ENCODE measurements at regions not wholly inside any gene's neighbourhood (a gene's known extent, or its start where the extent isn't known, plus 50 kb on each side); places are given as distances from the start of the nearest gene placed in this dataset.

GRCh38 chr6:128572294-128572693, 51.9 kb upstream of the PTPRK start:
- 0% methylated on average over 1 of the region's 1 CpG for WGBS (ENCODE audit: insufficient coverage, low coverage, missing lambda C conversion rate)

More at GRCh38 chr6:128572294-128572693, 51.9 kb upstream of the PTPRK start:
- H3K79me2 ChIP-seq (ENCODE audit: control insufficient read depth, insufficient read depth, low read length): no peaks in the 10 kb centered on the region
- no peak overlapping the region for H3K9ac ChIP-seq (ENCODE audit: insufficient read depth in 1 of 2, low read depth in 2 of 2, low read length in 2 of 2)
- no peak overlapping the region for H3K4me3 ChIP-seq
- in situ Hi-C loops (cut with MboI) (no loop called here), intact Hi-C loops (cut with micrococcal nuclease) (no loop called here)
- no peak overlapping the region for H2AFZ ChIP-seq (ENCODE audit: low read depth, low read length)
- ATAC-seq (no peak), FAIRE-seq (no peak), DNase-seq (ENCODE audit: extremely low read depth in 1 of 4, low spot score in 3 of 4) (no peak)
- no peaks in the 10 kb centered on the region for H4K20me1 ChIP-seq (replicated peaks; ENCODE audit: control insufficient read depth, insufficient read depth, low read length)
- H3K9me3 ChIP-seq (replicated peaks; ENCODE audit: control insufficient read depth, insufficient read depth, low read depth, low read length): no peaks in the 10 kb centered on the region; the same call in 1 of the 2 replicates
- no peaks in the 10 kb centered on the region for H3K4me1 ChIP-seq (replicated peaks in 1 of 2; ENCODE audit: control insufficient read depth in 2 of 2, insufficient read depth in 2 of 2, low read length in 2 of 2)
- CTCF ChIA-PET (ENCODE audit: low intra/inter-chr PET ratio): no interaction called here
- no TSS peak for BruUV-seq (replicated peaks)
- H3K27me3 ChIP-seq (ENCODE audit: control insufficient read depth in 2 of 2, insufficient read depth in 2 of 2, low read length in 2 of 2): no peaks in the 10 kb centered on the region
- POLR2A ChIA-PET: no interaction called here
- H3K27ac ChIP-seq (ENCODE audit: extremely low read depth, low read depth, low read length): no peak overlapping the region
- H3K36me3 ChIP-seq (ENCODE audit: control insufficient read depth, insufficient read depth, low read length): no peaks in the 10 kb centered on the region
- H3K4me2 ChIP-seq (ENCODE audit: insufficient read depth, low read length): no peak overlapping the region
- no peaks in the 10 kb centered on the region for H3K9me1 ChIP-seq (ENCODE audit: control insufficient read depth, insufficient read depth, low read length)
- TF ChIP-seq ZBTB34 (CRISPR knock-in tag; IDR thresholded peaks at IDR 0.05) (no peak), ARHGAP35 (IDR thresholded peaks at IDR 0.05; ENCODE audit: partially characterized antibody) (no peak), ZC3H4 (CRISPR knock-in tag; IDR thresholded peaks at IDR 0.05; ENCODE audit: borderline replicate concordance) (no peak), CLOCK (CRISPR knock-in tag; IDR thresholded peaks at IDR 0.05; ENCODE audit: borderline replicate concordance) (no peak), ATF4 (CRISPR knock-in tag; IDR thresholded peaks at IDR 0.05) (no peak), TBP (optimal IDR thresholded peaks at IDR 0.05; ENCODE audit: low read depth, low read length) (no peak), MAFG (tag; conservative IDR thresholded peaks at IDR 0.05) (no peak)
